SK-N-MC (cell line): ENCODE measurements at regions not wholly inside any gene's neighbourhood (a gene's known extent, or its start where the extent isn't known, plus 50 kb on each side); places are given as distances from the start of the nearest gene placed in this dataset.
"Not testable (repeated sequence)": the region's sequence is repeated elsewhere in the genome, so short reads cannot be mapped to it uniquely, and the experiment has no call there.

Experiments
- DNase-seq: peaks from one replicate; pipeline ENCODE4 v3.0.0-alpha.2; 2011; ENCODE audit warnings: low read depth, low spot score
- H3K27ac ChIP-seq: fragments of 200-600 bp; sonication (generic); 2 replicates; pipeline ENCODE4 v1.5.1; 2016; ENCODE audit warnings: mixed run types
- H3K36me3 ChIP-seq: fragments of 200-600 bp; sonication (generic); 2 replicates; pipeline ENCODE4 v1.6.1; 2017; ENCODE audit warnings: antibody characterized with exemption, low read length, mixed read lengths; ENCODE audit not compliant: insufficient read depth
- H3K4me3 ChIP-seq: fragments of 200-600 bp; sonication (generic); 2 replicates; pipeline ENCODE4 v1.5.1; 2016
- H3K9ac ChIP-seq: fragments of 200-600 bp; sonication (generic); 2 replicates; pipeline ENCODE4 v1.8.0; 2017; ENCODE audit warnings: mixed run types, mixed read lengths; ENCODE audit not compliant: insufficient read length
- H3K9me3 ChIP-seq: fragments of 200-600 bp; sonication (generic); 2 replicates; pipeline ENCODE4 v1.6.1; 2017; ENCODE audit warnings: low read depth, mild to moderate bottlenecking, antibody characterized with exemption, low read length, moderate library complexity, mixed read lengths
- EZH2 ChIP-seq: fragments of 200-600 bp; sonication (generic); IDR thresholded peaks from one replicate; pipeline ENCODE4 v1.6.1; 2017; ENCODE audit warnings: antibody characterized with exemption
- FOXP2 ChIP-seq: optimal IDR thresholded peaks from 2 replicates; pipeline ENCODE3; 2011; ENCODE audit warnings: mild to moderate bottlenecking, moderate library complexity; ENCODE audit not compliant: insufficient read depth; ENCODE audit errors: extremely low read length, control extremely low read depth
- POLR2AphosphoS5 ChIP-seq: IDR thresholded peaks from 2 replicates; pipeline ENCODE4 v1.6.1; 2012; ENCODE audit warnings: mild to moderate bottlenecking, low read depth, low read length, borderline replicate concordance

DNA sequence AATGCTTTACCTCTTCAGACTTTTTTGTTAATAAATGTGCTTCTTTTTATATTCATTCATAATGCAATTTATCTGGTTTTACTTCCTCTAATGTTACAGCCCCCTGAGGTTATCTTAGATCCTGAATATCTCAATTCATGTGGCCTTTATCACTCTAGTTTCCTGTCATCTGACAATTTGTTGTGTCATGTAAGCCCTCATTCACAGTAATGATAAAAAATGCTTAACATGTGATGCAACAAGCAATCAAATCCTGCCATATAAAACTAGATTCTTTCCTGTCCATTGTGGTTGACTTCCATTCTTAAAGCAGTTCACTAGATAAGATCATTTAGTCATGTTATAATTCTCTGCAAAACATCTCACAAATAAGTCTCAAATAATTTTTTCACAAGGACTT, 991.2 kb upstream of the ACO1 start:
- TF ChIP-seq FOXP2 (no peak), POLR2AphosphoS5 (peak; percentile 18; the same call in 1 of the 2 replicates)
- no peaks in the 10 kb centered on the region for H3K9me3 ChIP-seq
- H3K27ac ChIP-seq = no peak overlapping the region
- DNase-seq = peak; percentile 42
- no peak overlapping the region for H3K9ac ChIP-seq
- H3K4me3 ChIP-seq = no peak overlapping the region
- no peaks in the 10 kb centered on the region for H3K36me3 ChIP-seq

DNA sequence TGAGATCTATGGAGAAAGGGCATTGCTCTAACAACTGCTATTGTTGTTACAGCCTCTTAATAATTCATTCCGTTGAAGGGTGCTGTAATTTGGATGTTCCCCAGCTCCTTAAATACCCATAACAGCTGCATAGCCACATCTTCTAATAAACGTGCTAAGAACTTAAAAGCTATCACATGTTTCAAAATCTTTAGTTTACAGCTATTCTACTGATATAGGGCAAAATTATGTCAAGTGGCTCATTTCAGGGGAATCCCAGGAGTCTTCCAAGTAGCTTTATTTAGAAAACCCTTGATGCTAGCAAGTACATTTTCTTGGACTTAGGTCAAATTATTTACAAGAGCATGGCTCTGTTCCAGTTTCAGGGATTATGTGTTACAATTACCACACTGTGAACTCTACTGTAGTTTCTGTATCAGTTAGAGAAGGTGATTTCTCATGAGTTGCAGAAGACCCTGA, 990.4 kb upstream of the ACO1 start:
- Histone ChIP-seq H3K9me3 (no peaks in the 10 kb centered on the region), H3K27ac (no peak overlapping the region), H3K4me3 (no peak overlapping the region), H3K36me3 (no peaks in the 10 kb centered on the region), H3K9ac (no peak overlapping the region)
- TF ChIP-seq FOXP2 = no peak
- no peak for TF ChIP-seq EZH2
- no peak; the same call in 1 of the 2 replicates for TF ChIP-seq POLR2AphosphoS5
- DNase-seq = peak; percentile 51

DNA sequence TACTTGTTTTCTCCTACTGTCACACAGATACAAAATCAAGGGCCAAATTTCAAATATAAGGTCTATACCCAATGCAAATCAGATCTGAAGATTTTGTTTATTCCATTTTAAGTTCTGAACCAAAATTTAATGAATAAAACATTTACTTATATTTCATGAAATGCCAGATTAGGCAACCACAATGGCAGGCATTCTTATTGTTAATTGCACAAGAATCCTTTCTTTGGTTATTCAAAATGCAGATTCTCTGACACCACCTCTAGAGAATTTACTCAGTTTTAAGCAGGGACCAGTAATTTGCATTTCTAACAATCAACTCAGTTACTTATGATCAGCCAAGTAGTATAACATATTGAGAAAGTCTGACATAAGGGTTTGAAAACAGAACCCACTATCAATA, 972.4 kb upstream of the ACO1 start:
- H3K9ac ChIP-seq = no peak overlapping the region
- DNase-seq = no peak
- no peaks in the 10 kb centered on the region for H3K9me3 ChIP-seq
- no peaks in the 10 kb centered on the region for H3K36me3 ChIP-seq
- no peak overlapping the region for H3K27ac ChIP-seq
- H3K4me3 ChIP-seq = no peak overlapping the region
- TF ChIP-seq POLR2AphosphoS5 (no peak), FOXP2 (no peak), EZH2 (no peak)

DNA sequence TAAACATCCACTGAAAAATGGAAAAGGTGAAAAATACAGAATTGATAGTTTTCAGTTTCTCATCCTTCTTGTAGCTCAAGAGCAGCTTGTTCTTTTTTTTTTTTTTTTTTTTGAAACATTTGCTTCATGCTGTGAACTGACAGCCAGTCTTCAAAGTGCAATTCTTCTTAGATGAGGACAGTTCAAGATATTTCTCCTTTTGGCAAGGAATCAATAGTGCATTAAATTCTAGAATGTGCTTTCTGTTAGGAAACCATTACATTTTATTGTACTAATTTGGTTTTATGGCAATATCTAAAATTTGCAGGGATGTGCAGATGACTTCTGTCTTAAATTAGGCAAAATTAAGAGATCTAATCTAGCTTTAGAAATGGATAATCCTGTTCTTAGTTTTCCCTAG, 969.3 kb upstream of the ACO1 start:
- Histone ChIP-seq H3K27ac (no peak overlapping the region), H3K9ac (no peak overlapping the region), H3K9me3 (no peaks in the 10 kb centered on the region), H3K36me3 (no peaks in the 10 kb centered on the region), H3K4me3 (no peak overlapping the region)
- no peak for DNase-seq
- TF ChIP-seq FOXP2 (no peak), EZH2 (no peak), POLR2AphosphoS5 (no peak)

DNA sequence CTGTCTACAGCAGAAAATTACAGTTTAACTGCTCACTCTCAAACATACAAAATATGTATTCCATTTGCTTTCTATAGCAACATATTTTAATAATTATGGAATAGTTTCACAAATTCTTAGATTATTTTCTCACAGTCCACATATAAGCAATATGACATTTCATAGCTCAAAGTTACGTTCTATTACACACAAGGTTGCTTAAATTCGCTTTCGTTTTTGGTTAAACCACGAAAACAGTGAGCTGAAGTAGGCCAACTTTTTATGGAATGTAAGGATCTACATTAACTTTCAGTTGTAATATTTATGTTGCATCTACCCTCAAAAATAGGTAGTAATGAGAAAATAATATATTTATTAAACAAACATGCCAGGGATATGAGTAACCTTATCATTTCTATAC, 966.0 kb upstream of the ACO1 start:
- H3K9me3 ChIP-seq = no peaks in the 10 kb centered on the region
- H3K27ac ChIP-seq = no peak overlapping the region
- no peaks in the 10 kb centered on the region for H3K36me3 ChIP-seq
- H3K4me3 ChIP-seq = no peak overlapping the region
- DNase-seq = no peak
- H3K9ac ChIP-seq = no peak overlapping the region
- TF ChIP-seq FOXP2 = no peak
- no peak for TF ChIP-seq EZH2
- TF ChIP-seq POLR2AphosphoS5 = no peak

DNA sequence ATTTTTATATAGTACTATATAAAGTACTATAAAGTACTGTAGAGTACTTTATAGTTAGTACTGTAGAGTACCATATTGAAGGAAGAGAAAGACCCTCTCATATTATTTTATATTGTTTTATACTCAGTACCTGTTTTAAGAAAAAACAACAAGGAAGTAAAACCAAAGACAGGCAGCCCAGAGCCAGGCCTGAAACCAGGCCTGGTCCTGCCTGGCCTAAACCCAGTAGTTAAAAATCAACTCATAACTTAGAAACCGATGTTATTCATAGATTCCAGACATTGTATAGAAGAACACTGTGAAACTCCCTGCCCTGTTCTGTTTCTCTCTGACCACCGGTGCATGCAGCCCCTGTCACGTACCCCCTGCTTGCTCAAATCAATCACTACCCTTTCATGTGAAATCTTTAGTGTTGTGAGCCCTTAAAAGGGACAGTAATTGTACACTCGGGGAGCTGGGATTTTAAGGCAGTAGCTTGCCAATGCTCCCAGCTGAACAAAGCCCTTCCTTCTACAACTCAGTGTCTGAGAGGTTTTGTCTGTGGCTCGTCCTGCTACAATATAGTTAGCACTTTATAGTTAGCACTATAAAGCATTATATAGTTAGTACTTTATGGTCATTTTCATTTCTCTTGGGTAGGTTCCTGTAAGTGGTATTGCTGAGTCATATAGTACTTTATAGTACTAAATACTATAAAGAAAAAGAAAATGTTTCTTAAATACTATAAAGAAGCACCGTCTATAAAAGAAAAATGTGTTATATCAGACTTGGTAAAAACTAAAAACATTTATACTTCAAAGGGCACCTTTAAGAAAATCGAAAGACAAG, 940.6 kb upstream of the ACO1 start:
- H3K27ac ChIP-seq, H3K9ac ChIP-seq, DNase-seq, H3K4me3 ChIP-seq, H3K9me3 ChIP-seq, H3K36me3 ChIP-seq: not testable (repeated sequence)

DNA sequence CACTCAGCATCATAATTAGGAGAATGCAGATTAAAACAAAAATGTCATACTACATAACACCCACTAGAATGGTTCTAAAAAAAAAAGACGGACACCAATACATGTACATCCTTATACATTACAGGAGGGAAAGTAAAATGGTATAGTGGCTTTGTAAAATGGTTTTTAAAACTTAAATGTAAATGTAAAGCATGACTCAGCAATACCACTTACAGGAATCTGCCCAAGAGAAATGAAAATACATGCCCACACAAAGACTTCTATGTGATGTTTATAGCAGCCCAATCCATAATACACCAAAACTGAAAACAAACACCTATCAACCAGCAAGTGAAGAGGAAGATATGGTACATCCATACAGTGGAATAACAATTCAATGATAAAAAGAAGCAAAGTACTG, 939.1 kb upstream of the ACO1 start:
- TF ChIP-seq EZH2 (no peak), POLR2AphosphoS5 (no peak), FOXP2 (no peak)
- Histone ChIP-seq H3K36me3 (no peaks in the 10 kb centered on the region), H3K9me3 (no peaks in the 10 kb centered on the region), H3K4me3 (no peak overlapping the region), H3K9ac (no peak overlapping the region), H3K27ac (no peak overlapping the region)
- no peak for DNase-seq

DNA sequence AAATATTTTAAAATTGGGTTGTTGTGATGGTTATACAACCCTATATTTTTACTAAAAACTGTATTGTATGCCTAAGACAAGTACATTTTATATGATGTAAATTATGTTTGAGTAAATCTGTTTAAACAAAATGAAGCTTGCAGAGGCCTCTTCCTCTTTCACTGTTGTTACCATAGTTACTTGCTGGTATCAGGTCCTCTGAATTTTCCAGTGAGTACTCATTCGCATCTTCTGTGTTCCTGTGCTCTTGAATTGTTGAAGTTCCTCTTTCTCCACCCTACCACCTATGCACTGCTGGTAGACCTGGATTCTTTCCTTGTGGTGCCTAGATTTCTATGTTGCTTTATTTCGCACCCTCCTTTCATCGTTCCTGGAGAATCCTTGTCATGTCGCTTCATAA, 938.5 kb upstream of the ACO1 start:
- Histone ChIP-seq H3K36me3 (no peaks in the 10 kb centered on the region), H3K4me3 (no peak overlapping the region), H3K9ac (no peak overlapping the region), H3K9me3 (no peaks in the 10 kb centered on the region), H3K27ac (no peak overlapping the region)
- no peak for TF ChIP-seq EZH2
- no peak for TF ChIP-seq POLR2AphosphoS5
- no peak for TF ChIP-seq FOXP2
- no peak for DNase-seq

DNA sequence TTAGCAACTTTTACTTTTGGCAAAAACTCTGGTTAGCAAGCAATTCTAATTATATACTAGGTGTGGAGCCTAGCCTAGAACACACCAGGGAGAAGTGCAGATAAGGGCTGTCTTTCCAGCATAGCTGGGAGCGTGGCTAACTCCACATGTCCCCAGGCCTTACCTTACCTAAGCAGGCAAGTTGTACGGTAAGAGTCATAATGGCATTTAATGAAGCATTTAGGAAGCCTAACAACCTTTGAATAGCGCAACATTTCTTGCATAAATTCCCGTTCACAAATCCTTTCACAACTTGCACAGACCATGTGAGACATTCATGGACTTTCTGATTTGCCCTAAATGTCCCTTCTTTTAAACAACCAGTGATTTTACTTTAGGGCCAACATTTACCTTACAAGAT, 917.4 kb upstream of the ACO1 start:
- TF ChIP-seq FOXP2 = no peak
- TF ChIP-seq EZH2 = no peak
- TF ChIP-seq POLR2AphosphoS5 = no peak
- Histone ChIP-seq H3K9ac (no peak overlapping the region), H3K27ac (no peak overlapping the region), H3K4me3 (no peak overlapping the region), H3K36me3 (no peaks in the 10 kb centered on the region), H3K9me3 (no peaks in the 10 kb centered on the region)
- DNase-seq = no peak
